HCT116 (cell line): ENCODE measurements at regions not wholly inside any gene's neighbourhood (a gene's known extent, or its start where the extent isn't known, plus 50 kb on each side); places are given as distances from the start of the nearest gene placed in this dataset.

Experiments used
- ATAC-seq: fragments of 200-7000 bp; cut with Tn5 transposase; 2 replicates; pipeline ENCODE4 v1.9.1; 2020; ENCODE audit warnings: mild to moderate bottlenecking, moderate library complexity
- BruUV-seq: library from RNA; stranded (reverse); fragments of 400-500 nt; replicated peaks from 2 replicates; lab custom pipeline; 2021; lab: Mats Ljungman, UMichigan
- CTCF ChIA-PET: fragments of 300-600 bp; sonication (Branson Sonifier 250); formaldehyde crosslinking; loops from one replicate; lab custom pipeline; 2021; ENCODE audit warnings: antibody characterized with exemption; lab: Charles Lee
- POLR2A ChIA-PET: fragments of 300-600, 350-600 bp; sonication (Branson Sonifier 250); formaldehyde crosslinking; loops from one replicate; lab custom pipeline; 2021; ENCODE audit warnings: antibody characterized with exemption; lab: Charles Lee
- RAD21 ChIA-PET, 2 experiments: fragments of 300-600 bp; sonication (Branson Sonifier 250); formaldehyde crosslinking; loops; one replicate each; lab custom pipeline; 2023; ENCODE audit warnings: low total read pairs in 2 of 2; ENCODE audit not compliant: uncharacterized antibody in 2 of 2, unreplicated experiment in 2 of 2, low non-redundant PET in 1 of 2; lab: Charles Lee
- DNase-seq: peaks from one replicate; pipeline ENCODE4 v3.0.0-alpha.2; 2010; ENCODE audit warnings: low read depth, low spot score
- H2AFZ ChIP-seq: fragments of 200-600 bp; shearing (Covaris generic), sonication (generic); 2 replicates; pipeline ENCODE4 v1.6.1; 2017; ENCODE audit warnings: low read depth, mixed run types, mixed read lengths, antibody characterized with exemption, low read length; ENCODE audit not compliant: poor library complexity, severe bottlenecking
- H3K27ac ChIP-seq: 2 replicates; pipeline ENCODE4 v1.5.1; 2012; ENCODE audit warnings: low read depth, low read length
- H3K27me3 ChIP-seq: fragments of 200-600 bp; sonication (generic); 2 replicates; pipeline ENCODE4 v1.6.1; 2016; ENCODE audit warnings: mixed run types, low read length, mixed read lengths; ENCODE audit not compliant: insufficient read depth
- H3K36me3 ChIP-seq, 2 experiments: fragments of 200-500 bp in 1 of 2; fragments of 200-600 bp in 1 of 2; sonication (Bioruptor generic) in 1 of 2; sonication (generic) in 1 of 2; 2 replicates each; pipeline versions ENCODE4 v1.5.1 to v1.6.1; 2014 to 2016; ENCODE audit warnings: low read length in 2 of 2, inconsistent platforms in 1 of 2, mixed read lengths in 1 of 2, mixed run types in 1 of 2; ENCODE audit not compliant: insufficient read depth in 2 of 2, control insufficient read depth in 1 of 2
- H3K4me1 ChIP-seq, 2 experiments: fragments of 200-600 bp in 1 of 2; sonication (generic) in 1 of 2; 2 replicates each; pipeline versions ENCODE4 v1.5.1 to v1.6.1; 2012 to 2017; ENCODE audit warnings: low read length in 2 of 2, inconsistent platforms in 1 of 2, mild to moderate bottlenecking in 1 of 2, mixed read lengths in 1 of 2, mixed run types in 1 of 2, moderate library complexity in 1 of 2; ENCODE audit not compliant: insufficient read depth in 2 of 2, control insufficient read depth in 1 of 2
- H3K4me2 ChIP-seq: fragments of 200-600 bp; sonication (generic); 2 replicates; pipeline ENCODE4 v1.6.1; 2017; ENCODE audit warnings: mixed run types, low read length, mixed read lengths
- H3K4me3 ChIP-seq, 2 experiments: fragments of 200-600 bp in 1 of 2; sonication (generic) in 1 of 2; replicated peaks in 1 of 2; 2 replicates each; pipeline ENCODE4 v1.5.1; 2011 to 2016; ENCODE audit warnings: low read length in 2 of 2, control low read depth in 1 of 2, low read depth in 1 of 2, mild to moderate bottlenecking in 1 of 2, mixed read lengths in 1 of 2, mixed run types in 1 of 2
- H3K79me2 ChIP-seq: fragments of 200-600 bp; sonication (generic); 2 replicates; pipeline ENCODE4 v1.6.1; 2017; ENCODE audit warnings: mild to moderate bottlenecking, mixed run types, low read length, moderate library complexity, mixed read lengths; ENCODE audit not compliant: insufficient read depth
- H3K9ac ChIP-seq: fragments of 200-600 bp; sonication (generic); 2 replicates; pipeline ENCODE4 v1.6.1; 2016; ENCODE audit warnings: low read length, mixed read lengths
- H3K9me2 ChIP-seq: fragments of 200-600 bp; sonication (generic), shearing (Covaris generic); 2 replicates; pipeline ENCODE4 v1.6.1; 2017; ENCODE audit warnings: mixed run types, mild to moderate bottlenecking, moderate library complexity; ENCODE audit not compliant: insufficient read depth
- H3K9me3 ChIP-seq, 2 experiments: fragments of 200-500 bp in 1 of 2; fragments of 200-600 bp in 1 of 2; sonication (Bioruptor generic) in 1 of 2; sonication (generic) in 1 of 2; 2 replicates each; pipeline ENCODE4 v1.6.1; 2014 to 2017; ENCODE audit warnings: low read length in 2 of 2, mixed read lengths in 2 of 2, inconsistent platforms in 1 of 2, low read depth in 1 of 2, mild to moderate bottlenecking in 1 of 2, mixed run types in 1 of 2, moderate library complexity in 1 of 2; ENCODE audit not compliant: control insufficient read depth in 1 of 2, insufficient read depth in 1 of 2
- H4K20me1 ChIP-seq: fragments of 200-600 bp; sonication (generic), shearing (Covaris generic); 2 replicates; pipeline ENCODE4 v1.6.1; 2017; ENCODE audit warnings: mixed run types, mild to moderate bottlenecking, moderate library complexity; ENCODE audit not compliant: insufficient read depth
- EGR1 ChIP-seq: IDR thresholded peaks from 2 replicates; pipeline ENCODE4 v1.6.1; 2012; ENCODE audit warnings: low read depth
- EZH2 ChIP-seq: fragments of 200-600 bp; sonication (generic); IDR thresholded peaks from 2 replicates; pipeline ENCODE4 v1.6.1; 2017; ENCODE audit warnings: antibody characterized with exemption, mixed run types
- intact Hi-C: fragments of 100-400 bp; cut with micrococcal nuclease; formaldehyde crosslinking; loops from 2 replicates; pipeline ENCODE4 v1.10.0; 2022
- TF ChIP-seq, protein P1 (sequence below): IDR thresholded peaks from 2 replicates; pipeline ENCODE4 v1.6.1; 2011; ENCODE audit warnings: mild to moderate bottlenecking, low read length, moderate library complexity; ENCODE audit not compliant: insufficient replicate concordance; ENCODE audit errors: extremely low read depth
- TF ChIP-seq, protein P2 (sequence below), 3 experiments: fragments of 200-600 bp in 1 of 3; sonication (generic) in 1 of 3; IDR thresholded peaks in 2 of 3; conservative IDR thresholded peaks in 1 of 3; 2 replicates each; pipeline ENCODE4 v1.5.1; 2012 to 2017; ENCODE audit warnings: low read depth in 2 of 3, low read length in 2 of 3, antibody characterized with exemption in 1 of 3, borderline replicate concordance in 1 of 3, control low read depth in 1 of 3, mild to moderate bottlenecking in 1 of 3, mixed read lengths in 1 of 3, mixed run types in 1 of 3, moderate library complexity in 1 of 3; ENCODE audit not compliant: insufficient read depth in 1 of 3

DNA sequence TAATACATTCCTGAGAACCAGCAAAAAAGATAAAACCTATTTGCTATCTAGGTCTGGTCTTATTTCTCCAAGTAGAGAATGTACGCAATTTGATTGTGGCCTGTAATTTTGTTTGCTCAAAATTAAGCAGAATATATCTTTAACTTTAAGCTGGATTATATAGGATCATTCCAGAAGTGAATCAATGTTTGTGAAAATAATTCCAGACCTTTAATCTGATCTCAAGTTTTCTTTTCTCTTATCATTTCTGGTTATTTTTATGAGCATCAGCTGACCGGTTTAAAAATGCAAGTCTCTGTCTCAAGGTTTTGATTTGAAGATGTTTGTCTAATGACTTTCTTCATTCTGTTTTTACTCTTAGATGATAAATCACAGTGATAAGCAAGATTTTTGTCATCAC is 997.9 kb upstream of the FLRT2 start:
- Histone ChIP-seq H3K9ac (no peak overlapping the region), H3K4me2 (no peak overlapping the region), H3K79me2 (no peaks in the 10 kb centered on the region), H3K4me3 (no peak overlapping the region), H3K36me3 (no peaks in the 10 kb centered on the region), H3K9me3 (peaks cover 5 to 17% of the 10 kb centered on the region in 2 experiments; a peak in 3 of 4 replicates), H3K27ac (no peak overlapping the region), H3K4me1 (no peaks in the 10 kb centered on the region; a peak in 1 of 4 replicates), H3K9me2 (no peaks in the 10 kb centered on the region), H4K20me1 (no peaks in the 10 kb centered on the region), H3K27me3 (no peaks in the 10 kb centered on the region), H2AFZ (no peak overlapping the region)
- intact Hi-C loops, result no loop called here
- ChIA-PET CTCF (no interaction called here), POLR2A (no interaction called here), RAD21 (no interaction called here)
- ATAC-seq, result no peak
- no peak for DNase-seq
- TF ChIP-seq, protein P1, sequence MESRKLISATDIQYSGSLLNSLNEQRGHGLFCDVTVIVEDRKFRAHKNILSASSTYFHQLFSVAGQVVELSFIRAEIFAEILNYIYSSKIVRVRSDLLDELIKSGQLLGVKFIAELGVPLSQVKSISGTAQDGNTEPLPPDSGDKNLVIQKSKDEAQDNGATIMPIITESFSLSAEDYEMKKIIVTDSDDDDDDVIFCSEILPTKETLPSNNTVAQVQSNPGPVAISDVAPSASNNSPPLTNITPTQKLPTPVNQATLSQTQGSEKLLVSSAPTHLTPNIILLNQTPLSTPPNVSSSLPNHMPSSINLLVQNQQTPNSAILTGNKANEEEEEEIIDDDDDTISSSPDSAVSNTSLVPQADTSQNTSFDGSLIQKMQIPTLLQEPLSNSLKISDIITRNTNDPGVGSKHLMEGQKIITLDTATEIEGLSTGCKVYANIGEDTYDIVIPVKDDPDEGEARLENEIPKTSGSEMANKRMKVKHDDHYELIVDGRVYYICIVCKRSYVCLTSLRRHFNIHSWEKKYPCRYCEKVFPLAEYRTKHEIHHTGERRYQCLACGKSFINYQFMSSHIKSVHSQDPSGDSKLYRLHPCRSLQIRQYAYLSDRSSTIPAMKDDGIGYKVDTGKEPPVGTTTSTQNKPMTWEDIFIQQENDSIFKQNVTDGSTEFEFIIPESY, result no peak
- TF ChIP-seq, protein P2, sequence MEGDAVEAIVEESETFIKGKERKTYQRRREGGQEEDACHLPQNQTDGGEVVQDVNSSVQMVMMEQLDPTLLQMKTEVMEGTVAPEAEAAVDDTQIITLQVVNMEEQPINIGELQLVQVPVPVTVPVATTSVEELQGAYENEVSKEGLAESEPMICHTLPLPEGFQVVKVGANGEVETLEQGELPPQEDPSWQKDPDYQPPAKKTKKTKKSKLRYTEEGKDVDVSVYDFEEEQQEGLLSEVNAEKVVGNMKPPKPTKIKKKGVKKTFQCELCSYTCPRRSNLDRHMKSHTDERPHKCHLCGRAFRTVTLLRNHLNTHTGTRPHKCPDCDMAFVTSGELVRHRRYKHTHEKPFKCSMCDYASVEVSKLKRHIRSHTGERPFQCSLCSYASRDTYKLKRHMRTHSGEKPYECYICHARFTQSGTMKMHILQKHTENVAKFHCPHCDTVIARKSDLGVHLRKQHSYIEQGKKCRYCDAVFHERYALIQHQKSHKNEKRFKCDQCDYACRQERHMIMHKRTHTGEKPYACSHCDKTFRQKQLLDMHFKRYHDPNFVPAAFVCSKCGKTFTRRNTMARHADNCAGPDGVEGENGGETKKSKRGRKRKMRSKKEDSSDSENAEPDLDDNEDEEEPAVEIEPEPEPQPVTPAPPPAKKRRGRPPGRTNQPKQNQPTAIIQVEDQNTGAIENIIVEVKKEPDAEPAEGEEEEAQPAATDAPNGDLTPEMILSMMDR (IDR thresholded peaks at IDR 0.05 in 2 of 3, conservative IDR thresholded peaks at IDR 0.05 in 1 of 3; ENCODE audit: borderline replicate concordance in 1 of 3, insufficient read depth in 1 of 3, low read depth in 2 of 3, low read length in 2 of 3), result no peak
- TF ChIP-seq EZH2, result no peak
- TF ChIP-seq EGR1, result no peak
- no TSS peak for BruUV-seq
